Muscle of leg (tissue), 3 donors: ENCODE measurements at regions not wholly inside any gene's neighbourhood (a gene's known extent, or its start where the extent isn't known, plus 50 kb on each side); places are given as distances from the start of the nearest gene placed in this dataset.

ENCODE experiments used
- DNase-seq: peaks from one replicate; pipeline ENCODE4 v3.0.0; 2013
- H3K27ac ChIP-seq: one replicate; pipeline ENCODE4 v1.5.1; 2013; ENCODE audit warnings: mild to moderate bottlenecking, low read length, control low read depth
- H3K27me3 ChIP-seq: one replicate; pipeline ENCODE4 v1.6.1; 2013; ENCODE audit warnings: low read length; ENCODE audit not compliant: control insufficient read depth, insufficient read depth
- H3K36me3 ChIP-seq: one replicate; pipeline ENCODE4 v1.6.1; 2013; ENCODE audit warnings: low read length; ENCODE audit not compliant: control insufficient read depth, insufficient read depth
- H3K4me1 ChIP-seq: one replicate; pipeline ENCODE4 v1.6.1; 2013; ENCODE audit warnings: low read length; ENCODE audit not compliant: control insufficient read depth, insufficient read depth
- H3K4me3 ChIP-seq: one replicate; pipeline ENCODE4 v1.5.1; 2013; ENCODE audit warnings: low read length, control low read depth
- H3K9me3 ChIP-seq: replicated peaks from 2 replicates; pipeline ENCODE4 v1.6.1; 2013; ENCODE audit warnings: low read depth, low read length; ENCODE audit not compliant: control insufficient read depth
- WGBS: methylation state at CpG from one replicate; pipeline ENCODE4 v1.1.5; 2013; ENCODE audit warnings: missing lambda C conversion rate; ENCODE audit not compliant: insufficient coverage; 5-methylcytosine and 5-hydroxymethylcytosine counted together

GRCh38 chrX:45667666-45668065 is 467.0 kb upstream of the DIPK2B start:
- no CpG with 5 or more reads among the region's 1 CpG for WGBS
- no peaks in the 10 kb centered on the region for H3K4me1 ChIP-seq
- DNase-seq = no peak
- H3K36me3 ChIP-seq = no peaks in the 10 kb centered on the region
- H3K27ac ChIP-seq = no peak overlapping the region
- peaks cover 11% of the 10 kb centered on the region for H3K27me3 ChIP-seq
- no peak overlapping the region for H3K4me3 ChIP-seq
- no peaks in the 10 kb centered on the region for H3K9me3 ChIP-seq

DNA sequence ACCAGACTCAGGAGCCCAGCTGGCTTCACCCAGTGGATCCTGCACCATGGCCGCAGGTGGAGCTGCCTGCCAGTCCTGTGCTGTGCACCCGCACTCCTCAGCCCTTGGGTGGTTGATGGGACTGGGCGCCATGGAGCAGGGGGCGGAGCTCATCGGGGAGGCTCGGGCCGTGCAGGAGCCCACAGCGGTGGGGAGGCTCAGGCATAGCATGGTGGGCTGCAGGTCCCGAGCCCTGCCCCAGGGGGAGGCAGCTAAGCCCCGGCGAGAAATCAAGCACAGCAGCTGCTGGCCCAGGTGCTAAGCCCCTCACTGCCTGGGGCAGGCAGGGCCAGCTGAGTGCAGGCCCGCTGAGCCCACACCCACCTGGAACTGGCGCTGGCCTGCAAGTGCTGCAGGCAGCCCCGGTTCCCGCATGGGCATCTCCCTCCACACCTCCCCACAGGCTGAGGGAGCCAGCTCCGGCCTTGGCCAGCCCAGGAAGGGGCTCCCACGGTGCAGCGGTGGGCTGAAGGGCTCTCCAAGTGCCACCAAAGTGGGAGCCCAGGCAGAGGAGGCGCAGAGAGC is 464.1 kb upstream of the DIPK2B start:
- H3K4me1 ChIP-seq = no peaks in the 10 kb centered on the region
- WGBS = 84% methylated on average over 13 of the region's 19 CpGs
- no peak for DNase-seq
- peaks cover 10% of the 10 kb centered on the region for H3K27me3 ChIP-seq
- no peaks in the 10 kb centered on the region for H3K36me3 ChIP-seq
- no peak overlapping the region for H3K4me3 ChIP-seq
- no peaks in the 10 kb centered on the region for H3K9me3 ChIP-seq
- no peak overlapping the region for H3K27ac ChIP-seq

GRCh38 chrX:45660477-45660876 is 459.8 kb upstream of the DIPK2B start:
- WGBS = no CpG with 5 or more reads among the region's 2 CpGs
- Histone ChIP-seq H3K27ac (no peak overlapping the region), H3K27me3 (peaks cover 2% of the 10 kb centered on the region), H3K4me1 (no peaks in the 10 kb centered on the region), H3K36me3 (no peaks in the 10 kb centered on the region), H3K9me3 (no peaks in the 10 kb centered on the region), H3K4me3 (no peak overlapping the region)
- DNase-seq = no peak

DNA sequence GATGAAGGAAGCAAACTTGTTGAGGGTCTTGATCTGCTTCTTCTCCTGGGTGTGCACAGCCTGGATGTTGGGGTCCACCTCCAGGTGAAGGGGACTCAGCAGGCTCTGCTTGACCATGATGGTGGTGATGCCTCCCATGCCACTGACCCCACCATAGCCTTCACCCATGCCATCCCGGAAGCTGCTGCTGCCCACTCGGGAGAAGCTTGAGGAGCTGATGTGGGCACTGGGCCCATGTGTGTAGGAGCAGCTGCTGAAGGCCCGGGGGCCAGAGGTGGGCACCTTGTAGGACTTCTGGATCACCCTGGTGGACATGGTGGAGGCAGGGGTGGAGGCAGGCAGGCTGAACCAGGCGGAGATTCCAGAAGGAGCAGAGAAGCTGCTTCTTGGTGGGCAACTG is 432.7 kb upstream of the DIPK2B start:
- 80% methylated on average over 3 of the region's 4 CpGs for WGBS
- Histone ChIP-seq H3K36me3 (no peaks in the 10 kb centered on the region), H3K27ac (no peak overlapping the region), H3K4me3 (no peak overlapping the region), H3K4me1 (no peaks in the 10 kb centered on the region), H3K27me3 (no peaks in the 10 kb centered on the region), H3K9me3 (peaks cover 8% of the 10 kb centered on the region)
- DNase-seq = no peak

DNA sequence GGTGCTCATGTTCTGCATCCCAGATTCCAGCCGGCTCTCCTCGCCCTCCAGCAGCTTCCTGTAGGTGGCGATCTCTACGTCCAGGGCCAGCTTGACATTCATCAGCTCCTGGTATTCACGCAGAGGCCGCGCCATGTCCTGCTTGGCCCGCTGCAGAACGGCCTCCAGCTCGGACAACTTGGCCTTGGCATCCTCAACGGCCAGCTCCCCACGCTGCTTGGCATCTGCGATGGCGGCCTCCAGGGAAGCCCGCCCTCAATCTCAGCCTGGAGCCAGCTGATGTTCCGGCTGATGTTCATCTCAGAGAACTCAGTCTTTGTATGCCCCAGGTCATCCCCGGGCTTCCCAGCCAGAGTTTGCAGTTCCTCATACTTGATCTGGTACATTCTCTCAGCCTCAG is 431.8 kb upstream of the DIPK2B start:
- Histone ChIP-seq H3K9me3 (peaks cover 8% of the 10 kb centered on the region), H3K4me3 (no peak overlapping the region), H3K4me1 (no peaks in the 10 kb centered on the region), H3K36me3 (no peaks in the 10 kb centered on the region), H3K27ac (no peak overlapping the region), H3K27me3 (no peaks in the 10 kb centered on the region)
- 84% methylated on average over 17 of the region's 17 CpGs for WGBS
- no peak for DNase-seq

GRCh38 chrX:45630078-45630477 is 429.4 kb upstream of the DIPK2B start:
- no CpG with 5 or more reads among the region's 1 CpG for WGBS
- DNase-seq = no peak
- H3K36me3 ChIP-seq = no peaks in the 10 kb centered on the region
- H3K4me1 ChIP-seq = no peaks in the 10 kb centered on the region
- peaks cover 8% of the 10 kb centered on the region for H3K9me3 ChIP-seq
- H3K27ac ChIP-seq = no peak overlapping the region
- H3K27me3 ChIP-seq = no peaks in the 10 kb centered on the region
- H3K4me3 ChIP-seq = no peak overlapping the region

DNA sequence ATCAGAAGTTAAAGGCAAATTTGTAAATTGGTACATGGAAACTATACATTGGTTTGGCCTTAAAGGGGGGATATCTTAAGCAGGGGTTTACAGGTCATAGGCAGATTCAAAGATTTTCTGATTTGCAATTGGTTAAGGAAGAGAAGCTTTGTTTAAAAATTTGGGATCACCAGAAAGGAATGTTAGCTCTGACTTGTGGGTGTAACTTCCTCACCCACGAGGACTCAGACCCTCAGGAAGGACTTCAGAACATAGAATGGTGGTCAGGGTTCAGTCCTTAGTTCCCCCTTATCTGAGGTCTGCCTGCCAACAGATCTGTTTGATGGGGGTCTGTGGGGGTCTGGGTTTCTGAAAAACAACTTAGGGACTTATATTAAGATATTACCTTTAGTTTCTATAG is 427.4 kb upstream of the DIPK2B start:
- H3K4me3 ChIP-seq = no peak overlapping the region
- no peak overlapping the region for H3K27ac ChIP-seq
- no peaks in the 10 kb centered on the region for H3K27me3 ChIP-seq
- WGBS = no CpG with 5 or more reads among the region's 1 CpG
- H3K9me3 ChIP-seq = peaks cover 8% of the 10 kb centered on the region
- no peaks in the 10 kb centered on the region for H3K36me3 ChIP-seq
- DNase-seq = no peak
- no peaks in the 10 kb centered on the region for H3K4me1 ChIP-seq

DNA sequence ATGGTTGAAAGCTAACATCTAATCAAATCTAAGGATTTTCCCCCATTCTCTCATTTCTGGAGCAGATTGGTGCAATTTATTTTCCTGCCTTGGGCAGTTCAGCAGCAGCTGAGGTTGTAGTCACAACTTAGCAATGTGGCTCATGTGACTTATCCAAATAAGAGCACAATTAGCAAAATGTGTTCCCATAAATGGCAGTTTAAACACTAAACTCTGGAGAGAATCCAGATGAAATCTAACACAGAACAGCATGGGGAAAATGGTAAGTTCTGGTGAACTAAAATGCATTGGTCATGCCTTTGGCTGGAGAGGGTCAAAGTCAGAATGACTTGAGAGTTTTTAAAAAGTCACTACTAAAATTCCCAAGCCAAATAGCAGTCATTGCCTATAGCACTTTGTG is 422.6 kb upstream of the DIPK2B start:
- DNase-seq = no peak
- H3K4me1 ChIP-seq = no peaks in the 10 kb centered on the region
- H3K36me3 ChIP-seq = no peaks in the 10 kb centered on the region
- H3K4me3 ChIP-seq = no peak overlapping the region
- H3K27me3 ChIP-seq = no peaks in the 10 kb centered on the region
- no peaks in the 10 kb centered on the region for H3K9me3 ChIP-seq
- H3K27ac ChIP-seq = no peak overlapping the region

DNA sequence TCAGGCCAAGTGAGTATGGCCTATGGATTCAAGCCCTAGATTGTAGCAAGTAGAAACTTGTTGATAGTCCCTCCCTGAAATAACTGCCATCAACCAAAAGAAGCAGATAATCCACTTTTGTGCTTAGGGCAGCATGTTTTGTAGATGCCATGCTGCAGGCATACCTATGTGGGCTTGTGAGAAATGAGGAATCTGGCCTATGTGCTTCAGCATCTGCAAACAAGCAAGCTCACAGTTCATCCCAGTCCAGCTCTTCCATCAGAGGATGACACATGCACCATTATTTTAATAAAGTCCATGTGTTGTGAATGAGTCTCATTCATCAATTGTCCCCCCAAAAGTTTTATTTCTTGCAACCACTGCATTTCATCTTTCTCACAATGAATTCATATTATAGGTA is 421.9 kb upstream of the DIPK2B start:
- Histone ChIP-seq H3K27me3 (no peaks in the 10 kb centered on the region), H3K36me3 (no peaks in the 10 kb centered on the region), H3K9me3 (no peaks in the 10 kb centered on the region), H3K4me3 (no peak overlapping the region), H3K4me1 (no peaks in the 10 kb centered on the region), H3K27ac (no peak overlapping the region)
- DNase-seq = no peak

- no CpG with 5 or more reads among the region's 3 CpGs for WGBS
- DNase-seq = no peak
Measured at GRCh38 chrX:45622042-45622423, 421.4 kb upstream of the DIPK2B start.

DNA sequence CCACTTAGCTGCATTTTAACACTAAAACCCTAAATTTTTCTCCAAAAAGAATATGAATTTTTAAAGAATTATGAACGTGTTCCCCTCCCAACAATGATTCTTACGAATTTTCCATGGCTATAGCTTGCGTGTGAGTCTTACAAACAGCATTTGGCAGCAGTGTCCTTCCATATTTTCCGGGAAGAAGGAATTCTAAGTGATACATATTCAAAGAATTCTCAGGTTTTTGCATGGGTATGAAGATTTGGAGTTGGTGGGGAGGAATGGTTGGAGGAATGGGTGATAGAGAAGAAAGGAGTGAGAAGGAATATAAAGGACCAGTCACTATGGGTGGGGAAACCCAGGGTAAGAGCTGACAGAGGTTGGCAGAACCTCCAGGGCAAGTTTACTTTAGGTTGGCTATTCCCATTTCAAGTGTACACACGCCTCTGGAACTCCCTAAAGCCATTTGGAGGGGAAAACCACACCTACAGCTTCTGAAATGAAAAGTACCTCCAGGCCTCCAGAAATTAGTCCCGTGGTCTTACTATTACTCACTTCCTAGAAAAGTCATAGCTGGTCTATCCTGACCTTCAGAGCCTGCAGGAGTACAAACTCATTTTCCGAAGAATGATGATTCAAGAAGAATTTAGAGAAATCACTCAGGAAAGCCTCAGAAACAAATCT is 420.8 kb upstream of the DIPK2B start:
- H3K4me3 ChIP-seq = no peak overlapping the region
- H3K36me3 ChIP-seq = no peaks in the 10 kb centered on the region
- DNase-seq = no peak
- WGBS = 73% methylated on average over 4 of the region's 7 CpGs
- no peaks in the 10 kb centered on the region for H3K9me3 ChIP-seq
- no peaks in the 10 kb centered on the region for H3K4me1 ChIP-seq
- no peak overlapping the region for H3K27ac ChIP-seq
- H3K27me3 ChIP-seq = no peaks in the 10 kb centered on the region

More at GRCh38 chrX:45622042-45622423, 421.4 kb upstream of the DIPK2B start:
- no peaks in the 10 kb centered on the region for H3K36me3 ChIP-seq
- no peak overlapping the region for H3K27ac ChIP-seq
- no peaks in the 10 kb centered on the region for H3K9me3 ChIP-seq
- no peak overlapping the region for H3K4me3 ChIP-seq
- H3K27me3 ChIP-seq = no peaks in the 10 kb centered on the region
- H3K4me1 ChIP-seq = no peaks in the 10 kb centered on the region
